Osteoblast (primary cell): ENCODE measurements at regions not wholly inside any gene's neighbourhood (a gene's known extent, or its start where the extent isn't known, plus 50 kb on each side); places are given as distances from the start of the nearest gene placed in this dataset.
"Not testable (repeated sequence)": the region's sequence is repeated elsewhere in the genome, so short reads cannot be mapped to it uniquely, and the experiment has no call there.

Experiments
- DNase-seq: peaks from one replicate; pipeline ENCODE4 v3.0.0; 2011; ENCODE audit warnings: low spot score, mixed read lengths; ENCODE audit not compliant: insufficient read length; ENCODE audit errors: missing footprints
- H2AFZ ChIP-seq: 2 replicates; pipeline ENCODE4 v1.6.0; 2011; ENCODE audit warnings: mild to moderate bottlenecking, low read length
- H3K27ac ChIP-seq: 2 replicates; pipeline ENCODE4 v1.5.1; 2011; ENCODE audit warnings: mild to moderate bottlenecking, low read depth, low read length, moderate library complexity
- H3K27me3 ChIP-seq: 2 replicates; pipeline ENCODE4 v1.6.0; 2012; ENCODE audit warnings: mild to moderate bottlenecking, control low read depth, inconsistent platforms, low read length, moderate library complexity; ENCODE audit not compliant: insufficient read depth
- H3K36me3 ChIP-seq: 2 replicates; pipeline ENCODE4 v1.5.1; 2011; ENCODE audit warnings: mild to moderate bottlenecking, low read length, control low read depth, moderate library complexity; ENCODE audit not compliant: insufficient read depth
- H3K4me1 ChIP-seq: 2 replicates; pipeline ENCODE4 v1.5.1; 2011; ENCODE audit warnings: mild to moderate bottlenecking, low read length, control low read depth, moderate library complexity; ENCODE audit not compliant: insufficient read depth
- H3K4me2 ChIP-seq: 2 replicates; pipeline ENCODE4 v1.6.0; 2011; ENCODE audit warnings: mild to moderate bottlenecking, low read length; ENCODE audit not compliant: insufficient read depth
- H3K4me3 ChIP-seq: fragments of 200-600 bp; sonication (generic); 3 replicates; pipeline ENCODE4 v1.5.1; 2012; ENCODE audit warnings: mild to moderate bottlenecking, low read length, inconsistent platforms; ENCODE audit not compliant: insufficient read depth
- H3K79me2 ChIP-seq: 2 replicates; pipeline ENCODE4 v1.6.0; 2012; ENCODE audit warnings: mild to moderate bottlenecking, low read length, control low read depth, inconsistent platforms; ENCODE audit not compliant: insufficient read depth
- H3K9me3 ChIP-seq: 2 replicates; pipeline ENCODE4 v1.5.1; 2011; ENCODE audit warnings: low read depth, low read length, control low read depth
- H4K20me1 ChIP-seq: 2 replicates; pipeline ENCODE4 v1.6.0; 2012; ENCODE audit warnings: mild to moderate bottlenecking, low read length, control low read depth; ENCODE audit not compliant: insufficient read depth
- TF ChIP-seq, protein P1 (sequence below): IDR thresholded peaks from 2 replicates; pipeline ENCODE4 v1.5.1; 2011; ENCODE audit warnings: mild to moderate bottlenecking, low read depth, low read length, moderate library complexity; ENCODE audit errors: extremely low read depth

DNA sequence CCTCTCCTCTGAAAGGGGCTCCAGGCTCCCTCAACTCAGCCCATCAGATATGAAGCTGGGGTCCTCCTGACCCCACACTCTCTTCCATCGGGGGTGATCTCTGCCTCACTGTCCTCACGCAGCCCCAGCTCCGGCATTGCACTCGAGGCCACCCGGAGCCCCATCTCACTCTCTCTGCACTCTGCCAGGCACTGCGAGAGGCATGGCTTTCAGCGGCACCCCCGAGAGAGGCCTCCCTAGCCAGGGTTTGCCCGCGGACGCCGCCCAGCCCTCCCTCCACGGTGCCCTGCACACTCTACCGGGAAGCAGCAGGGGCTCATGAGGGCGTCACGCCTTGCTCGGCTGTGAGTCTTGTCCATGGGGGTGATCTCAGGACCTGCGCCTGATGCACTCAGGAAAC, 436.2 kb downstream of the BRD1 start:
- TF ChIP-seq, protein P1, sequence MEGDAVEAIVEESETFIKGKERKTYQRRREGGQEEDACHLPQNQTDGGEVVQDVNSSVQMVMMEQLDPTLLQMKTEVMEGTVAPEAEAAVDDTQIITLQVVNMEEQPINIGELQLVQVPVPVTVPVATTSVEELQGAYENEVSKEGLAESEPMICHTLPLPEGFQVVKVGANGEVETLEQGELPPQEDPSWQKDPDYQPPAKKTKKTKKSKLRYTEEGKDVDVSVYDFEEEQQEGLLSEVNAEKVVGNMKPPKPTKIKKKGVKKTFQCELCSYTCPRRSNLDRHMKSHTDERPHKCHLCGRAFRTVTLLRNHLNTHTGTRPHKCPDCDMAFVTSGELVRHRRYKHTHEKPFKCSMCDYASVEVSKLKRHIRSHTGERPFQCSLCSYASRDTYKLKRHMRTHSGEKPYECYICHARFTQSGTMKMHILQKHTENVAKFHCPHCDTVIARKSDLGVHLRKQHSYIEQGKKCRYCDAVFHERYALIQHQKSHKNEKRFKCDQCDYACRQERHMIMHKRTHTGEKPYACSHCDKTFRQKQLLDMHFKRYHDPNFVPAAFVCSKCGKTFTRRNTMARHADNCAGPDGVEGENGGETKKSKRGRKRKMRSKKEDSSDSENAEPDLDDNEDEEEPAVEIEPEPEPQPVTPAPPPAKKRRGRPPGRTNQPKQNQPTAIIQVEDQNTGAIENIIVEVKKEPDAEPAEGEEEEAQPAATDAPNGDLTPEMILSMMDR: no peak
- Histone ChIP-seq H2AFZ (no peak overlapping the region), H3K4me3 (no peak overlapping the region), H3K79me2 (no peaks in the 10 kb centered on the region), H3K36me3 (no peaks in the 10 kb centered on the region), H3K4me1 (no peaks in the 10 kb centered on the region), H3K27me3 (no peaks in the 10 kb centered on the region), H3K9me3 (peaks cover 3% of the 10 kb centered on the region), H3K27ac (no peak overlapping the region), H4K20me1 (no peaks in the 10 kb centered on the region), H3K4me2 (no peak overlapping the region)
- no peak for DNase-seq

DNA sequence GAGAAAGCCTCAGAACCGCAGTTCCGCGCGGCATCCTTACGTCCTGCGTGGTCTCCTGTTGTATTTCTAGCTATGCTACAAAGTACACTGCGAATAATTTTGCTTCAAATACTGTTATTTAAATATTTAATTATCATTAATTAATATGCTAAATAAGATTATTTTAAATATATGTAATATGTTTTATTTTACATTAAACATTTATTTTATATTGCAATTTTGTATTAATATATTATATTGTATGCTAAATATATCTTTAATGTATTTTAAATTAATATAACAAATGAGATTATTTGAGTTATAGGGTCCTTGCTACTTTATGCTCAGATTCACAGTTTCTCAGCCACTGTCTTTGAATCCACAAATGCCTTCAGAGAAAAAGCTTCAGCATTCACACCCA, 436.7 kb downstream of the BRD1 start:
- Histone ChIP-seq H3K79me2 (no peaks in the 10 kb centered on the region), H3K9me3 (peaks cover 3% of the 10 kb centered on the region), H2AFZ (no peak overlapping the region), H3K27me3 (no peaks in the 10 kb centered on the region), H3K4me2 (no peak overlapping the region), H4K20me1 (no peaks in the 10 kb centered on the region), H3K4me3 (no peak overlapping the region), H3K27ac (no peak overlapping the region), H3K4me1 (no peaks in the 10 kb centered on the region), H3K36me3 (no peaks in the 10 kb centered on the region)
- TF ChIP-seq, protein P1: no peak
- no peak for DNase-seq

DNA sequence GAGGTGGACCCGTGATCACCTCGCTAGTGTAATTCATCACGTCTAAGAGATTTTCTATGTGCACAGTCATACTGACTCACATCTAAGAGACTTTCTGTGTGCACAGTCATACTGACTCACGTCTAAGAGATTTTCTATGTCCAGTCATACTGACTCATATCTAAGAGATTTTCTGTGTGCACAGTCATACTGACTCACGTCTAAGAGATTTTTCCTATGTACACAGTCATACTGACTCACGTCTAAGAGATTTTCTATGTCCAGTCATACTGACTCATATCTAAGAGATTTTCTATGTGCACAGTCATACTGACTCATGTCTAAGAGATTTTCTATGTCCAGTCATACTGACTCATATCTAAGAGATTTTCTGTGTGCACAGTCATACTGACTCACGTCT, 443.8 kb downstream of the BRD1 start:
- H2AFZ ChIP-seq, H3K27ac ChIP-seq, H3K36me3 ChIP-seq, H3K4me3 ChIP-seq, H3K4me2 ChIP-seq, H3K9me3 ChIP-seq, H3K4me1 ChIP-seq, H3K79me2 ChIP-seq, DNase-seq, H3K27me3 ChIP-seq, H4K20me1 ChIP-seq: not testable (repeated sequence)

DNA sequence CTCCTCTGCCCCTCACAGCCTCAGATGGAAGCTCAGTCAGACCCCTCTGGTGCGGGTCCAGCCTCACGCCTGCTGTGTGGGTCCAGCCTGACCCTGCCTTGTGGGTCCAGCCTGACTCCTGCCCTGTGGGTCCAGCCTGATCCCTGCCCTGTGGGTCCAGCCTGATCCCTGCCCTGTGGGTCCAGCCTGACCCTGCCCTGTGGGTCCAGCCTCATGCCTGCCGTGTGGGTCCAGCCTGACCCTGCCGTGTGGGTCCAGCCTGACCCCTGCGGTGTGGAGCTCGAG, 445.3 kb downstream of the BRD1 start:
- DNase-seq: no peak
- H3K36me3 ChIP-seq: no peaks in the 10 kb centered on the region
- H3K27ac ChIP-seq: no peak overlapping the region
- H4K20me1 ChIP-seq: no peaks in the 10 kb centered on the region
- no peak overlapping the region for H3K4me2 ChIP-seq
- TF ChIP-seq, protein P1: no peak
- no peaks in the 10 kb centered on the region for H3K27me3 ChIP-seq
- H2AFZ ChIP-seq: no peak overlapping the region
- H3K9me3 ChIP-seq: no peaks in the 10 kb centered on the region
- no peak overlapping the region for H3K4me3 ChIP-seq
- H3K79me2 ChIP-seq: no peaks in the 10 kb centered on the region
- H3K4me1 ChIP-seq: no peaks in the 10 kb centered on the region
